ENCODE measurements at regions not wholly inside any gene's neighbourhood (a gene's known extent, or its start where the extent isn't known, plus 50 kb on each side); places are given as distances from the start of the nearest gene placed in this dataset.
A peak's percentile ranks its signal among the peaks of the same experiment; 100 is the strongest.

DNA sequence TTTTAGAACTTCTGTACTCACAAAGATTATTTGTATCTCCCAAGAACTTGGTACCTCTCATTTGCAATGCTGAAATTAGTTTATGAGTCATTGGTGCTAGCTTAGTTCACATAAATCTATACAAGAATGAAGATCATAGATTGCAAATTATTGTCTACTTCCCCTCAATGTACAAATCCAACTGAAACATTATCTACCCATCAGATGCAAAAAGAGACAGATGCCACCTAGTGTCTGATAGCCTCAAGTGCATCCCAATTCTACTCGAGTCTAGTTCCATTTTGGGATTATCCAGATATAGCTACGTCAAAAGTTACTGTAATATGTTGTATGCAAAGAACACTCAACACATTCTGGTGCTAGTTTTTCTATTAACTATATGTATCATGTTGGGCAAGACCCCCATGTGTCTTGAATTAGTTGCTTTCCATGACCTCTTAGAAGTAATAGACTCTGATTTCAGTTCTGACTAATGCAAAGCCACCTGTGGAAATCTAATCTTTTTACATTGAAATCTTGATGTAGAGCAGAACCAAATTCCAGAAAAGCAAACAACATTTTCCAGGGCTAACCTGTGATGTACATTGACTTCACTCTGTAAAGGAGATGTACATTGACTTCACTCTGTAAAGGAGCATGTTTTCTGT, 210.0 kb downstream of the RBM43 start:
- Histone ChIP-seq H4K20me1 (ENCODE audit: control insufficient read depth, insufficient read depth, insufficient read length) (no peaks in the 10 kb centered on the region), H3K79me2 (ENCODE audit: insufficient read depth, low read length) (no peaks in the 10 kb centered on the region), H3K79me1 (ENCODE audit: insufficient read depth, low read depth, low read length, poor library complexity, severe bottlenecking) (no peaks in the 10 kb centered on the region), H4K8ac (replicated peaks; ENCODE audit: insufficient read length, low read depth, low read length) (no peak overlapping the region), H2AFZ (ENCODE audit: low read length) (no peak overlapping the region), H3K4me2 (ENCODE audit: insufficient read depth, insufficient read length, low read length) (no peak overlapping the region), H2BK120ac (ENCODE audit: low read depth, low read length, poor library complexity, severe bottlenecking) (no peak overlapping the region), H3K4ac (ENCODE audit: low read depth, low read length) (no peak overlapping the region), H3K23ac (ENCODE audit: insufficient read length, low read depth, low read length) (no peak overlapping the region), H2BK5ac (ENCODE audit: insufficient read length, low read length) (no peak overlapping the region), H2BK15ac (ENCODE audit: low read depth, low read length) (no peak overlapping the region), H4K91ac (ENCODE audit: insufficient read length, low read depth, low read length) (no peak overlapping the region), H2BK20ac (ENCODE audit: low read depth, low read length, poor library complexity, severe bottlenecking) (no peak overlapping the region), H3K18ac (ENCODE audit: insufficient read length, low read depth, low read length) (no peak overlapping the region), H3K27ac (ENCODE audit: insufficient read length, low read depth, low read length) (no peak overlapping the region), H3T11ph (ENCODE audit: low read length) (no peak overlapping the region), H3K4me1 (ENCODE audit: insufficient read depth, low read length) (no peaks in the 10 kb centered on the region), H2AK5ac (ENCODE audit: insufficient read length, low read length) (no peak overlapping the region), H3K9ac (ENCODE audit: extremely low read depth, insufficient read length, low read length) (no peak overlapping the region), H3K27me3 (ENCODE audit: insufficient read depth, low read length) (no peaks in the 10 kb centered on the region), H3K56ac (ENCODE audit: insufficient read length, low read depth, low read length) (no peak overlapping the region), H2BK12ac (ENCODE audit: insufficient read length, low read depth, low read length) (no peak overlapping the region), H3K23me2 (ENCODE audit: insufficient read length, low read depth, low read length, poor library complexity, severe bottlenecking) (no peaks in the 10 kb centered on the region), H3K9me3 (ENCODE audit: control insufficient read depth, low read depth, low read length) (no peaks in the 10 kb centered on the region), H4K5ac (ENCODE audit: insufficient read length, low read depth, low read length) (no peak overlapping the region), H3K14ac (ENCODE audit: insufficient read depth, low read length) (no peak overlapping the region)
- DNase-seq, result no peak
- Mint-ChIP-seq H3K36me3 (ENCODE audit: insufficient read depth in 1 of 3, low read depth in 3 of 3) (no peaks in the 10 kb centered on the region), H3K9me3 (no peaks in the 10 kb centered on the region), H3K4me1 (peaks cover 0 to 15% of the 10 kb centered on the region in 2 experiments; a peak in 2 of 4 replicates), H3K27ac (no peak overlapping the region), H3K27me3 (ENCODE audit: low read depth) (no peaks in the 10 kb centered on the region), H3K4me3 (no peak overlapping the region)
- TF ChIP-seq, protein P1, sequence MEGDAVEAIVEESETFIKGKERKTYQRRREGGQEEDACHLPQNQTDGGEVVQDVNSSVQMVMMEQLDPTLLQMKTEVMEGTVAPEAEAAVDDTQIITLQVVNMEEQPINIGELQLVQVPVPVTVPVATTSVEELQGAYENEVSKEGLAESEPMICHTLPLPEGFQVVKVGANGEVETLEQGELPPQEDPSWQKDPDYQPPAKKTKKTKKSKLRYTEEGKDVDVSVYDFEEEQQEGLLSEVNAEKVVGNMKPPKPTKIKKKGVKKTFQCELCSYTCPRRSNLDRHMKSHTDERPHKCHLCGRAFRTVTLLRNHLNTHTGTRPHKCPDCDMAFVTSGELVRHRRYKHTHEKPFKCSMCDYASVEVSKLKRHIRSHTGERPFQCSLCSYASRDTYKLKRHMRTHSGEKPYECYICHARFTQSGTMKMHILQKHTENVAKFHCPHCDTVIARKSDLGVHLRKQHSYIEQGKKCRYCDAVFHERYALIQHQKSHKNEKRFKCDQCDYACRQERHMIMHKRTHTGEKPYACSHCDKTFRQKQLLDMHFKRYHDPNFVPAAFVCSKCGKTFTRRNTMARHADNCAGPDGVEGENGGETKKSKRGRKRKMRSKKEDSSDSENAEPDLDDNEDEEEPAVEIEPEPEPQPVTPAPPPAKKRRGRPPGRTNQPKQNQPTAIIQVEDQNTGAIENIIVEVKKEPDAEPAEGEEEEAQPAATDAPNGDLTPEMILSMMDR (conservative IDR thresholded peaks at IDR 0.05), result peak; percentile 88
- no CpG with 5 or more reads among the region's 2 CpGs for WGBS (ENCODE audit: extremely low coverage, insufficient read length, low lambda C conversion rate)

Measured in H9 (cell line).